SH-SY5Y (cell line): ENCODE measurements at regions not wholly inside any gene's neighbourhood (a gene's known extent, or its start where the extent isn't known, plus 50 kb on each side); places are given as distances from the start of the nearest gene placed in this dataset.

Source experiments
- GATA2 ChIP-seq: IDR thresholded peaks from 2 replicates; pipeline ENCODE4 v1.6.1; 2011; ENCODE audit warnings: mild to moderate bottlenecking, low read depth, low read length
- GATA3 ChIP-seq: IDR thresholded peaks from 2 replicates; pipeline ENCODE4 v1.6.1; 2011; ENCODE audit warnings: low read depth, mild to moderate bottlenecking, low read length, moderate library complexity

GRCh38 chr9:81224166-81225081, 464.9 kb downstream of the TLE1 start:
- TF ChIP-seq GATA2 = no peak
- no peak for TF ChIP-seq GATA3

- TF ChIP-seq GATA3 (0 out of 2 replicates have a peak, but pooled peaks have one; percentile 48), GATA2 (no peak)
These were observed 474.4 kb downstream of the TLE1 start for GRCh38 chr9:81214975-81215374.

- TF ChIP-seq GATA2 (no peak), GATA3 (no peak)
These were observed 475.9 kb downstream of the TLE1 start for GRCh38 chr9:81213456-81213855.

- TF ChIP-seq GATA3 = no peak
- TF ChIP-seq GATA2 = no peak
These were observed 477.6 kb downstream of the TLE1 start for GRCh38 chr9:81211741-81212140.

- TF ChIP-seq GATA3 (no peak), GATA2 (no peak)
These were observed 481.7 kb downstream of the TLE1 start for GRCh38 chr9:81207651-81208050.

- no peak for TF ChIP-seq GATA3
- 0 out of 2 replicates have a peak, but pooled peaks have one; percentile 13 for TF ChIP-seq GATA2
These were observed 487.1 kb downstream of the TLE1 start for GRCh38 chr9:81202292-81202691.

GRCh38 chr9:81195206-81195605, 494.1 kb downstream of the TLE1 start:
- TF ChIP-seq GATA2 (no peak), GATA3 (no peak)

GRCh38 chr9:81193362-81194339, 495.7 kb downstream of the TLE1 start:
- TF ChIP-seq GATA2 (no peak), GATA3 (no peak)

- TF ChIP-seq GATA2 (no peak), GATA3 (no peak)
These were observed 498.1 kb downstream of the TLE1 start for GRCh38 chr9:81191222-81191621.

GRCh38 chr9:81190659-81191058, 498.7 kb downstream of the TLE1 start:
- TF ChIP-seq GATA3 (no peak), GATA2 (no peak)

- TF ChIP-seq GATA3 (no peak), GATA2 (no peak)
These were observed 505.6 kb downstream of the TLE1 start for GRCh38 chr9:81183761-81184160.

GRCh38 chr9:81182431-81182830, 506.9 kb downstream of the TLE1 start:
- TF ChIP-seq GATA2 (no peak), GATA3 (no peak)

GRCh38 chr9:81174023-81174422, 515.3 kb downstream of the TLE1 start:
- TF ChIP-seq GATA3 (no peak), GATA2 (no peak)

- TF ChIP-seq GATA2 (no peak), GATA3 (no peak)
These were observed 517.7 kb downstream of the TLE1 start for GRCh38 chr9:81171689-81172088.
